HG03439 (cell line): ENCODE measurements at regions not wholly inside any gene's neighbourhood (a gene's known extent, or its start where the extent isn't known, plus 50 kb on each side); places are given as distances from the start of the nearest gene placed in this dataset.
"Not testable (repeated sequence)": the region's sequence is repeated elsewhere in the genome, so short reads cannot be mapped to it uniquely, and the experiment has no call there.

Source experiments
- ATAC-seq: cut with Tn5 transposase; IDR thresholded peaks from one replicate; pipeline ENCODE4 v1.9.1; 2021; ENCODE audit warnings: mild to moderate bottlenecking, moderate library complexity; ENCODE audit not compliant: unreplicated experiment

GRCh38 chr16:85448557-85449190 lies 164.4 kb upstream of the GSE1 start:
- ATAC-seq = no peak

- no peak for ATAC-seq
Measured at GRCh38 chr16:85449191-85449884, 163.8 kb upstream of the GSE1 start.

- no peak for ATAC-seq
Measured at GRCh38 chr16:85449885-85450245, 163.3 kb upstream of the GSE1 start.

- ATAC-seq = not testable (repeated sequence)
Measured at GRCh38 chr16:85451142-85451541, 162.0 kb upstream of the GSE1 start.

GRCh38 chr16:85451641-85452363 lies 161.3 kb upstream of the GSE1 start:
- no peak for ATAC-seq

GRCh38 chr16:85452364-85453193 lies 160.5 kb upstream of the GSE1 start:
- ATAC-seq = no peak

- ATAC-seq = no peak
Measured at GRCh38 chr16:85453194-85453678, 159.9 kb upstream of the GSE1 start.

- no peak for ATAC-seq
Measured at GRCh38 chr16:85453703-85454102, 159.4 kb upstream of the GSE1 start.

GRCh38 chr16:85454171-85454872 lies 158.8 kb upstream of the GSE1 start:
- ATAC-seq = no peak

- ATAC-seq = no peak
Measured at GRCh38 chr16:85455534-85455933, 157.6 kb upstream of the GSE1 start.

- no peak for ATAC-seq
Measured at GRCh38 chr16:85457366-85457765, 155.8 kb upstream of the GSE1 start.

GRCh38 chr16:85458968-85459367 lies 154.2 kb upstream of the GSE1 start:
- no peak for ATAC-seq

- ATAC-seq = no peak
Measured at GRCh38 chr16:85459529-85460251, 153.4 kb upstream of the GSE1 start.

GRCh38 chr16:85460252-85461021 lies 152.7 kb upstream of the GSE1 start:
- ATAC-seq = no peak

- no peak for ATAC-seq
Measured at GRCh38 chr16:85461022-85461813, 151.9 kb upstream of the GSE1 start.

GRCh38 chr16:85461814-85462713 lies 151.1 kb upstream of the GSE1 start:
- ATAC-seq = no peak
